HG03066 (cell line): ENCODE measurements at regions not wholly inside any gene's neighbourhood (a gene's known extent, or its start where the extent isn't known, plus 50 kb on each side); places are given as distances from the start of the nearest gene placed in this dataset.
"Not testable (repeated sequence)": the region's sequence is repeated elsewhere in the genome, so short reads cannot be mapped to it uniquely, and the experiment has no call there.

Experiments used
- ATAC-seq: cut with Tn5 transposase; IDR thresholded peaks from one replicate; pipeline ENCODE4 v1.9.1; 2021; ENCODE audit warnings: low read depth; ENCODE audit not compliant: unreplicated experiment

GRCh38 chr4:57312296-57312695, 202.1 kb upstream of the IGFBP7 start:
- no peak for ATAC-seq

DNA sequence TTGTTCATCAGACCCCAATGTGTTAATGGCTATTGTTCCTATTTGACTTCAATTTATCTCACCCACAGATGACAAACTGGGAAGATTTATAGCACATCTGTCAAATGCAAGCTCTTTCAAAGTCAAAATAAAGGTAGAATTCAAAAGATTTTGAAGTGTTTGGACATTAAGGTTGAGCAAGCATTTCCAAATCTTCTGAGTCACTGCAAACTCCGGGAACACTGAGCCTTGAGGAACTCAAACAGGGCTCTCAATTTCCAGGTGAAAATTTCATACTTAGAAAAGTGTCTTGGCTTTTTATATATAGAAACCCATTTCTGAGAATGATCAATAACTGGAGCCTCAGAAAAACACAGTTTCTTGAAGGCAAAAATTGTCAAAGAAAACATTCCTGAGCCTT, 199.5 kb upstream of the IGFBP7 start:
- ATAC-seq: no peak

DNA sequence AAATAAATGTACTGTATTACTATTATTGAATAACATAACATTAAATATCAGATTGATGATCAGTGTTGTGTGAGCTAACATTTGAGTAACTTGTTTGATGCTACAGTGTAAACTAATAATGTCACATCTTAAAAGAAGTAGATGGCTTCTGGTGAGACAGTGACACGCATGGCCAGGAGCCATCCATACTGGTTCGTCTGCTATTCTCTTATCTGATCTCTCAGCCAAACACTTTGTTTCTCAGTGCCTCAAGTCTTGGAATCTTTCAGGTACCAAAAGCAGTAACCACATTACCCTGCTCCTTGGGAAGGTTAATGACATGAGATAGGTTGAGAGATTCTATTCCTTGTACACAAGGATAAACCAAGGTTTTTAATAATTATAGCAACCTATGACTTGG, 198.1 kb upstream of the IGFBP7 start:
- ATAC-seq: no peak

DNA sequence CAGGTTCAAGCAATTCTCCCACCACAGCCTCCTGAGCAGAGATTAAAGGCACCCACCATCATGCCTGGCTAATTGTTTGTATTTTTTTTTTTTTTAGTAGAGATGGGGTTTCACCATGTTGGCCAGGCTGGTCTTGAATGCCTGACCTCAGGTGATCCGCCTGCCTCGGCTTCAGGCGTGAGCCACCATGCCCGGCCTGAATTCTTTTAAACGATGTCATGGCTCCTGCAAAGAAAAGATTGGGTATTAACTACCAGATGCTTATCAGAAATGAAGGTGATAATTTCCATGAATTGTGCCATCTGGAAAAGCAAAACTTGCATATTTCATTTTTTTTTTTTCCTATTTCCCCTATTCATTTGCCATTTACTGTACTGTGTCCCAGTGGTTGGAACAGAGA, 195.7 kb upstream of the IGFBP7 start:
- ATAC-seq: no peak

- no peak for ATAC-seq
Observed at GRCh38 chr4:57303012-57303751, 193.0 kb upstream of the IGFBP7 start.

DNA sequence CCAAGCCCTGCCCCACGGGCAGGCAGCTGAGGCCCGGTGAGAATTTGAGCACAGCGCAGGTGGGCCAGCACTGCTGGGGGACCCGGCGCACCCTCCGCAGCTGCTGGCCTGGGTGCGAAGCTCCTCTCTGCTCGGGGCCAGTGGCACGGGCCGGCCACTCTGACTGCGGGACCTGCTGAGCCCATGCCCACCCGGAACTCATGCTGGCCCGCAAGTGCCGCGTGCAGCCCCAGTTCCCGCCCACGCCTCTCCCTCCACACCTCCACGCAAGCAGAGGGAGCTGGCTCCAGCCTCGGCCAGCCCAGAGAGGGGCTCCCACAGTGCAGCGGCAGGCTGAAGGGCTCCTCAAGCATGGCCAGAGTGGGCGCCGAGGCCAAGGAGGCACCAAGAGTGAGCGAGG, 190.1 kb upstream of the IGFBP7 start:
- ATAC-seq: not testable (repeated sequence)

GRCh38 chr4:57291911-57292310, 181.7 kb upstream of the IGFBP7 start:
- no peak for ATAC-seq

DNA sequence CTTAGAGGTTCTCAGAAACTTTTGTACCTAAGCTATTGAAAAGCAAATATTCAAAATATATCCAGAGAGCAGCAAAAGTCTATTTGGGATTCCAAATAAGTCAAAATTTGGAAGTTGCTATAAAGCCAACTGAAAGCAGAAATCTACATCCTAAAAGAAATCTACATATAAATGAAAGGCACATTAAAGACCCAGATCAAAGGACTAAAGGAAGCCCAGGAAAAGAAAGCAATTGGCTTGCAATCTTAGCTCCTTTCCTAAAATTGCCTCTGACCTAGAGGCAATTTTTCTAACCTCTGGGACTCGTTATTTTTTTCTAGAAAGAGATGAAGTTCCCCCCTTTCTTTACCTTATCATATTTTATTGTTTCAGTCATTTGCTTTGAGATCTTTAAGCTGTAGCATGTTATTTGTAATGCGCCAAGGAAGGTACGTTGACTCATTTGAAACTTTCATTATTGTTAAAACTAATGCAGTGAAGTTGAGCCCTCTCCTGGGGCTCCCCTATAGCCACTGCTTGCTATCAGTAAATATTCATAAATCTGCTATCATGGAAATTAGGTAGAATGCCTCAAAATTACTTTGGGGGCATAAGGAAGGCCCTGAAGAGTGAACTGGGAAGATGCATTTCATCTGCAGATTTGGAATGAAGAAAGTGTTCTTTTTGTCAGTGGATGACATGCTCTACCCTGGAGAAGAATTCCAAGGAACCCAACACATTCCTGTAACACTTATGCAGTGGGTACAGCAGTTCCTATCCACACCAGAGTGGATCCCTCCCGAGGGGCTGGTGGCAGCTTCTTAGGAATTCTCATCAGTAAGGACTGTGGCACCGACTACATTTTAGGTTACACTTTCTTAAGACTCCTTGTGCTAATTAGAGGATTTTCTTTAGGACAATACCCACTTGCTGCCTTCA, 177.8 kb upstream of the IGFBP7 start:
- no peak for ATAC-seq

DNA sequence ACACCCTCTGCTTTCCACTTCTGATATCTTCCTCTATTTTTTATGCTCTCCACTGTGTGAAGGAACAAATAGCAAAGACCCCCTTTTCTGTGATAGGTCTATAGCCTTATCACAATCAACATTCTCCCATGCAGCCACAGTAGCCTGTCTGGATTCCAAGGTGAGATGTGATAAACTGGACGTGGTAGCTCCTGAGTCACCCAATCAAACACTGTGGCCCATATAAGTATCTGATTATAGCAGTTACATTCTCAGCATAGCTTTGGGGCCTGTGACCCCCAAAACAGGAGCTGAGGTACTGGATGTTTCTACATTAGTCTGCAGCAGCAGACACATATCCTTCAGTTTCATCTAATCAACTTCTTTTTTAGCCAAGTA, 172.7 kb upstream of the IGFBP7 start:
- no peak for ATAC-seq

DNA sequence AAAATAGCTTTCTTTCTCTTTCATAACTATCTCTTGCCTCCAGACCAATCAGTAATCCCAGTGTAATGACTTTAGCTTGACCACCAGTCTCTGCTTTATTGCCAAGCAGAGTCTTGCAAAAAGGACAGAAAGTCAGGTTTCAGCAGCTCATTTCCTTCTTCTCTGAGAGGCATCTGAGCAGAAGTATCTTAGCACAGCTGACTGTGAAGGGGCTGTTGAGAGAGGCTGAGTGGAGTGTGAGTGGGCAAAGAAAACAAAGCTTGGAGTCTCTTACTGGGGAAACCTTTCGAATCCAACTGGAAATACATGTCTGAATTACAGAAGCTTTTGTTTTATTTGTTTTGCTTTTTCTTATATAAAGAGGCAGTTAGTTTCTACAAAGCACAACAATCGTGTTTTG, 170.3 kb upstream of the IGFBP7 start:
- ATAC-seq: no peak

DNA sequence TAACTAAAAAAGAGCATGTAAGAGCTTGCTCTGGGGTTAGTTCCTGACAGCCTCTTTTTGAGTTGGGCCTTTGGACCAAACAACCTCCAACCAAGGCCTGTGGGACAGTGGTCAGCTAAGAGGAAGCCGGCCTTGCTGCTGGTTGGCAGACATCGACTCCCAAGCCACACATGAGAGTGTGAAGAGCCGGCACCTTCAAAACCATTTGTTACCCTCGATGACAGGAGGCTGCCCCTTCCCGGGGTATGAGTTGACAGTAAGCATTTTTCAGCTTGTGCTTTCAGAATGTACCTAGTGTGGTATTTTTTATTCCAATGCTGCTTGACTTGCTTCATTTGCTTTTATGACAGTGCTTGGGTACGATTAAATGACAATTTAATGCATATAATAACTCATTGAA, 168.6 kb upstream of the IGFBP7 start:
- no peak for ATAC-seq

DNA sequence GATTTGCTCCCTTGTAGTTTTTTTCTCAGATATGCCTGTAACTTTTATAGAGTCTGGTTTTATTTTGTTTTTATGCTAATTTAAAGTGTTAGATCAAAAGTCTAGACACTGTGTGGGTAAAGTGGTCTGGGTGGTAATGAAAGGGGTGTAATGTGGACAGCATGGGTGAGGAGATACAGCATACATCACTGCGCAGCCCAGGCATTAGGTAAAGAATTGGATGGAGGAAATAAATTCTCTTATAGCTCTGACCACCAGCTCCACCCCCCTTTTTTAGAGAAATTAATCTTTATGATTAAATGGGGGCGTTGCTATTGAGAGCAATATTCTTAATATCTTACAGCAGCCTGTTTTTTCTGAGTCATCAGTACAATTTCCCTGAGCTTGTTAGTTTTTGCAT, 163.9 kb upstream of the IGFBP7 start:
- ATAC-seq: no peak

DNA sequence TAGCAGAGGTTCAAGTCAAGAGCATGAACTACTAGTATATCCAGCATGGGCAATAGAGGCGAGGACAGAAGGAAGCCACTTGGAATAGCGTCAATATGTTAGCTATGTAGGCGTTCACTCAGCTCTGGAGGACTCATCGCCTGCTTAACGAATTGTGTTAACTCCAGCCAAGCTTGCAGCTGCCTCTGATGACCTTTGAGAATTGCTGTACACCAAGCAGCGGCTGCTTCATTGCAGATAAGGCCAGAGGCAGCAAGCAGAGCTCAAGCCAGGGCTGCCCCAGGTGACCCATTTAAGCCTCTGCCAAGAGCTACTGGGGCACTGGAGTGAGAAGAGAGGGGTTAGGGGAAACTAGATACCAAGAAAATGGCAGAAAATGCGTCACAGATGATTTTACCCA, 160.2 kb upstream of the IGFBP7 start:
- no peak for ATAC-seq

DNA sequence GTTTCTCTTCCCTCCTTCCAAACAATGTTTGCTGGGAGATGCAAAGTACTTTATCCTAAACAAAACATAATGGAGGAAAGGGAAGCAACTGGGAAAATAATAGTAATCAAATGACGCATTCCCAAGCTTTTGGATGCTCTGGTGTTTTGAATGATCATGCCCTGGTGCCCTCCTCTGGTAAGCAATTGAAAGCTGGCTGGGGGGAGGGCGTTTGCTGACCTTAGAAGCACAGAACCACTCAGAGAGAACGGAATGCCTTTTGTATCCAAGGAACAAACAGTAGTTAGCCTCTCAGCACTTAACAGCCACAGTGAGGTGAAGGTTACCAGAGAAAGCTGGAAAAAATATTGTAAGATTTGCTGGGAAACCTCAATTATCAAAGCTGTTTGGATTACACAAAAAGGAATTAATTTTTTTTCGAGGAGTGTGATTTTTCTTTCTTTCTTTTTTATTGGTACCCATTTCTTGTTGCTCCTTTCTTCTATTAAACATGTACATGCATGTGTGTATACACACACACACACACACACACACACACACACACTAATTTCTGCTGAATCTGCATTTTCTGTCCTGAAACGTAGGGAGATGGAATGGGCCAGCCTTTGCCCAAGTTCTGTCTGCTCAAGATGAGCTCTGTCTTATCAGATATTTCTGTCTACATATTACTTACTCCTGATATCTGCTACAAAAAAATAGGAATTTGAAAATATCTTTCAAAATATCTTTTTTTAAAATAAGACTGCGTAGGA, 155.8 kb upstream of the IGFBP7 start:
- ATAC-seq: no peak

- ATAC-seq: no peak
Observed at GRCh38 chr4:57254754-57255153, 144.6 kb upstream of the IGFBP7 start.

DNA sequence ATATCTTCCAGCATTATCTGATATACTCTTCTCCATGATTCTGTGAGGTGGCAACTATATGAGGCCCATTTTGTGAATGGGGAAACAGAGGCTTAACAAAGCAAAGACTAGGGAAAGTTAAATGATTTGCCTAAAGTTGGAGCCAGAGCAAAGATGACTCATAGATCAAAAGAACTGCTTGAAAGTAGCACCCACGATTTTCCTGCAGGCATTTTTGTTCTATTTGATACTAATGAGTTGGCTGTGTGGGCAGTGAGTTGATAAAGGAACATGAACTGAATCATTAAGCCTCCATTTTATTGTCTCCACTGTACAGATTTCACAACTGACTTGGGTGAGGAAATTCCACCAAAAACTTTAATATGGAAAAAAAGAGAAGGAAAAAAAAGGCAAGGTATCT, 138.9 kb upstream of the IGFBP7 start:
- ATAC-seq: no peak

GRCh38 chr4:57243076-57243475, 132.9 kb upstream of the IGFBP7 start:
- no peak for ATAC-seq

DNA sequence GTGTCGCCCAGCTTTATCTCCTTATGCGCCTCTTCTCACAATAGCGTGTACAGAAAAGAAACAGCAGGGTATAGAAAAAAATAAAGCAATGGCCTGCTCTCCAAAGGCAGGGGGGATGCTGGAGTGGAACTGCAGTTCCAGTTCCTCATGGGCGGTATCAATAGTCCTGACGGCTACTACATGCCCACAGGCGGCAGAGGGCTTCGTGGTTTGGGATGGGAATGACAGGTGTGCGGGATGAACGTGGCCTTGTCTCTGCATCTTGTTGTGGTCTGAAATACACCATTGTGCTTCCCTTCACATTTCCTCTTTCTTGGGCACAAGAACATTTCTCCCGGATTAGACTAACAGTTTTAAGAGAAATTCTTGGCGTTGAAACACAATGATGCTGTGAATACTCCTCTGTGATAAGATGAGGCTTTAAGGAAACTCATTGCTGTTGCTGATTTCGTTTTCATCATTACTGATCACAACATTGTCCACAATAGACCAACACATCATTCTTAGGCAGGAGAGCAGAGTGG, 124.1 kb upstream of the IGFBP7 start:
- no peak for ATAC-seq

DNA sequence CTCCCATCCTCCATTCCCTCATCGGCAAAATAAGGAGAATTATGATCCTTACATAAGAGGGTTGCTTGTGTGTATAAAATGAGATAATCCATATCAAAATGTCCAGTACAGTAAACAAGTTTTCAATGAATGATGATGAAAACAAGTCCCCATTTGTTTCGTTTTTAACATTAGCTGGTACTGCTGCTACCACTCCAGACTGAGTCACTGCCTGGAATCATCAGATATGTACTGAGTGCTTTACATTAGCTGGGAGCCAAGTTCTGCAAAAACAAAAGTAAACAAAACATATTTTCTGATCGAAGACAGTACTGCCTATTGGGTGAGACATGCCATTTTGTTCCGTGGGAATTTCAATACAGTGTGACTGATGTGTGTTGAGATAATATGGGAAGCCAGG, 123.2 kb upstream of the IGFBP7 start:
- no peak for ATAC-seq

GRCh38 chr4:57231781-57232180, 121.6 kb upstream of the IGFBP7 start:
- no peak for ATAC-seq

- ATAC-seq: no peak
Observed at GRCh38 chr4:57220734-57221133, 110.5 kb upstream of the IGFBP7 start.
